ENCODE measurements at regions not wholly inside any gene's neighbourhood (a gene's known extent, or its start where the extent isn't known, plus 50 kb on each side); places are given as distances from the start of the nearest gene placed in this dataset.

DNA sequence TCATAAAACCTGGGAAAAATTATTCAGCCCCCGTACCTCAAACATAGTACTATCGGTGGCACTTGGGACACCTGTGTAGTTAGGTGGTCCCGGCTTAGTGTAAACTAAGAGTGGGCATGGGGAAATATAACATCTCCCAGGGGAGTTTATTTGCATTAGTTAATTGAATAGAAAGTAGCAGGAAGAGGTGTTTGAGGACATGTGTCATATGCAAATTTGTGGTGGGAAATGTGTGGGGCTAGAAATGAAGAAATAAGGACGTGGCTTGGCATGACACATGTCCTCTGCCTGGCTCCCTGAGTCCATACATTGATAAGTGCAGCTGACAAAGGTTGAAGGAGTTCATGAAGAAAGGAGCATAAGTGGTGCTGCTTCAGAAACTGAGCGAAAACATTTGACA, 483.6 kb downstream of the SH2D1A start:
- no peak for TF ChIP-seq PAX5 (IDR thresholded peaks at IDR 0.05; ENCODE audit: insufficient read depth, low read length, severe bottlenecking)
- no peak for TF ChIP-seq TAF1 (IDR thresholded peaks at IDR 0.05; ENCODE audit: low read depth, low read length)
- TF ChIP-seq POLR2AphosphoS5 (IDR thresholded peaks at IDR 0.05; ENCODE audit: low read depth, low read length): no peak
- TF ChIP-seq POLR2A (IDR thresholded peaks at IDR 0.05; ENCODE audit: low read depth, low read length): no peak
- no peak for TF ChIP-seq SPI1 (IDR thresholded peaks at IDR 0.05; ENCODE audit: low read depth, low read length)
- TF ChIP-seq POU2F2 (IDR thresholded peaks at IDR 0.05; ENCODE audit: low read depth, low read length): no peak
- FAIRE-seq: no peak
- DNase-seq (ENCODE audit: insufficient read length, low spot score): no peak

- TF ChIP-seq POLR2A (IDR thresholded peaks at IDR 0.05; ENCODE audit: low read depth, low read length): no peak
- no peak for TF ChIP-seq TAF1 (IDR thresholded peaks at IDR 0.05; ENCODE audit: low read depth, low read length)
- TF ChIP-seq POLR2AphosphoS5 (IDR thresholded peaks at IDR 0.05; ENCODE audit: low read depth, low read length): no peak
- TF ChIP-seq PAX5 (IDR thresholded peaks at IDR 0.05; ENCODE audit: insufficient read depth, low read length, severe bottlenecking): no peak
- TF ChIP-seq SPI1 (IDR thresholded peaks at IDR 0.05; ENCODE audit: low read depth, low read length): no peak
- no peak for TF ChIP-seq POU2F2 (IDR thresholded peaks at IDR 0.05; ENCODE audit: low read depth, low read length)
- no peak for FAIRE-seq
- DNase-seq (ENCODE audit: insufficient read length, low spot score): no peak
Measured at GRCh38 chrX:124836786-124837185, 482.9 kb upstream of the TEX13C start.

GRCh38 chrX:124842205-124842604, 477.5 kb upstream of the TEX13C start:
- no peak for TF ChIP-seq POLR2A (IDR thresholded peaks at IDR 0.05; ENCODE audit: low read depth, low read length)
- TF ChIP-seq SPI1 (IDR thresholded peaks at IDR 0.05; ENCODE audit: low read depth, low read length): no peak
- TF ChIP-seq TAF1 (IDR thresholded peaks at IDR 0.05; ENCODE audit: low read depth, low read length): no peak
- TF ChIP-seq POU2F2 (IDR thresholded peaks at IDR 0.05; ENCODE audit: low read depth, low read length): no peak
- TF ChIP-seq POLR2AphosphoS5 (IDR thresholded peaks at IDR 0.05; ENCODE audit: low read depth, low read length): no peak
- no peak for TF ChIP-seq PAX5 (IDR thresholded peaks at IDR 0.05; ENCODE audit: insufficient read depth, low read length, severe bottlenecking)
- DNase-seq (ENCODE audit: insufficient read length, low spot score) (no peak), FAIRE-seq (no peak)

GRCh38 chrX:124860736-124861135, 458.9 kb upstream of the TEX13C start:
- FAIRE-seq (no peak), DNase-seq (ENCODE audit: insufficient read length, low spot score) (no peak)
- TF ChIP-seq SPI1 (IDR thresholded peaks at IDR 0.05; ENCODE audit: low read depth, low read length) (no peak), POLR2AphosphoS5 (IDR thresholded peaks at IDR 0.05; ENCODE audit: low read depth, low read length) (no peak), PAX5 (IDR thresholded peaks at IDR 0.05; ENCODE audit: insufficient read depth, low read length, severe bottlenecking) (no peak), TAF1 (IDR thresholded peaks at IDR 0.05; ENCODE audit: low read depth, low read length) (no peak), POU2F2 (IDR thresholded peaks at IDR 0.05; ENCODE audit: low read depth, low read length) (no peak), POLR2A (IDR thresholded peaks at IDR 0.05; ENCODE audit: low read depth, low read length) (no peak)

DNA sequence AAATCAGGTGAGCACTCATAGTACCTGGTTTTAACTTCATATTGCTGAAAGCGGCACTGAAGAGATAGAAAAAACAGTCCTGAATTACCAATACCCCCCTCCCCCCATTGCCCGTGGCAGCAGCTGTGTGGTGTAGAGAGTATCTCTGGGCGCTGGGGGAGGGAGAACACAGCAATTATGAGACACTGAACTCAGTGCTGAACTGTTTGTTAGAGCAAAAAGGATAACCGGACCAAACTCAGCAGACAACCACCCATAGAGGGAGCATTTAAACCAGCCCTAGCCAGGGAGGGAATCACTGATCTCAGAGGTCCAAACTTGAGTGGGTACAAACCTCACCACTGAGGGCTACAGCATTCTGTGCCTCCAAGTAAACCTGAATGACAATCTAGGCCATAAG, 457.4 kb upstream of the TEX13C start:
- DNase-seq (ENCODE audit: insufficient read length, low spot score): no peak
- no peak for FAIRE-seq
- TF ChIP-seq POU2F2 (IDR thresholded peaks at IDR 0.05; ENCODE audit: low read depth, low read length): no peak
- TF ChIP-seq PAX5 (IDR thresholded peaks at IDR 0.05; ENCODE audit: insufficient read depth, low read length, severe bottlenecking): no peak
- TF ChIP-seq POLR2A (IDR thresholded peaks at IDR 0.05; ENCODE audit: low read depth, low read length): no peak
- TF ChIP-seq SPI1 (IDR thresholded peaks at IDR 0.05; ENCODE audit: low read depth, low read length): no peak
- no peak for TF ChIP-seq POLR2AphosphoS5 (IDR thresholded peaks at IDR 0.05; ENCODE audit: low read depth, low read length)
- TF ChIP-seq TAF1 (IDR thresholded peaks at IDR 0.05; ENCODE audit: low read depth, low read length): no peak

DNA sequence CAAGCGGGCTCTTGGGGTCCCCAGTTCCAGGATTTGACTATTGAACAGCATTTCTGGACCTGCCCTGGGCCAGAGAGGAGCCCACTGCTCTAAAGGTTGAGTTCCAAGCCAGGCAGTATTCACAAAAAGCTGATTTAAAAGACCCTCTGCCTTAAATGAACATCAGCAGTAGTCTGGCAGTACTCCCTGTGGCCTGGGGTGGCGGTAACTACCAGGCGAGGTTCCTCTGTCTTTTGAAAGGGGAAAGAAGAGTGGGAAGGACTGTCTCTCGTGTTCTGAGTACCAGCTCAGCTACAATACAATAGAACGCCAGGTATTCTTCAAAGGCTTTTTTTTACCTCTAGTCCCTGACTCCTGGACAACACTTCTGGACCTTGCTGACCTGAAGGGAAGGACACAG, 456.4 kb upstream of the TEX13C start:
- no peak for DNase-seq (ENCODE audit: insufficient read length, low spot score)
- TF ChIP-seq PAX5 (IDR thresholded peaks at IDR 0.05; ENCODE audit: insufficient read depth, low read length, severe bottlenecking): no peak
- TF ChIP-seq POLR2AphosphoS5 (IDR thresholded peaks at IDR 0.05; ENCODE audit: low read depth, low read length): no peak
- TF ChIP-seq POU2F2 (IDR thresholded peaks at IDR 0.05; ENCODE audit: low read depth, low read length): no peak
- TF ChIP-seq SPI1 (IDR thresholded peaks at IDR 0.05; ENCODE audit: low read depth, low read length): no peak
- TF ChIP-seq TAF1 (IDR thresholded peaks at IDR 0.05; ENCODE audit: low read depth, low read length): no peak
- no peak for TF ChIP-seq POLR2A (IDR thresholded peaks at IDR 0.05; ENCODE audit: low read depth, low read length)

GRCh38 chrX:124887572-124887971, 432.1 kb upstream of the TEX13C start:
- DNase-seq (ENCODE audit: insufficient read length, low spot score): no peak
- no peak for FAIRE-seq
- TF ChIP-seq POLR2AphosphoS5 (IDR thresholded peaks at IDR 0.05; ENCODE audit: low read depth, low read length): no peak
- TF ChIP-seq PAX5 (IDR thresholded peaks at IDR 0.05; ENCODE audit: insufficient read depth, low read length, severe bottlenecking): no peak
- no peak for TF ChIP-seq POLR2A (IDR thresholded peaks at IDR 0.05; ENCODE audit: low read depth, low read length)
- TF ChIP-seq POU2F2 (IDR thresholded peaks at IDR 0.05; ENCODE audit: low read depth, low read length): no peak
- TF ChIP-seq TAF1 (IDR thresholded peaks at IDR 0.05; ENCODE audit: low read depth, low read length): no peak
- no peak for TF ChIP-seq SPI1 (IDR thresholded peaks at IDR 0.05; ENCODE audit: low read depth, low read length)

More for the DNA sequence above, 456.4 kb upstream of the TEX13C start:
- no peak for FAIRE-seq

- FAIRE-seq: no peak
- TF ChIP-seq SPI1 (IDR thresholded peaks at IDR 0.05; ENCODE audit: low read depth, low read length) (no peak), POLR2AphosphoS5 (IDR thresholded peaks at IDR 0.05; ENCODE audit: low read depth, low read length) (no peak), PAX5 (IDR thresholded peaks at IDR 0.05; ENCODE audit: insufficient read depth, low read length, severe bottlenecking) (no peak), TAF1 (IDR thresholded peaks at IDR 0.05; ENCODE audit: low read depth, low read length) (no peak), POU2F2 (IDR thresholded peaks at IDR 0.05; ENCODE audit: low read depth, low read length) (no peak), POLR2A (IDR thresholded peaks at IDR 0.05; ENCODE audit: low read depth, low read length) (no peak)
- no peak for DNase-seq (ENCODE audit: insufficient read length, low spot score)
Measured at GRCh38 chrX:124895947-124896346, 423.7 kb upstream of the TEX13C start.

GRCh38 chrX:124902953-124903352, 416.7 kb upstream of the TEX13C start:
- no peak for FAIRE-seq
- TF ChIP-seq TAF1 (IDR thresholded peaks at IDR 0.05; ENCODE audit: low read depth, low read length): no peak
- no peak for TF ChIP-seq POLR2AphosphoS5 (IDR thresholded peaks at IDR 0.05; ENCODE audit: low read depth, low read length)
- no peak for TF ChIP-seq PAX5 (IDR thresholded peaks at IDR 0.05; ENCODE audit: insufficient read depth, low read length, severe bottlenecking)
- no peak for TF ChIP-seq POU2F2 (IDR thresholded peaks at IDR 0.05; ENCODE audit: low read depth, low read length)
- no peak for TF ChIP-seq POLR2A (IDR thresholded peaks at IDR 0.05; ENCODE audit: low read depth, low read length)
- TF ChIP-seq SPI1 (IDR thresholded peaks at IDR 0.05; ENCODE audit: low read depth, low read length): no peak
- no peak for DNase-seq (ENCODE audit: insufficient read length, low spot score)

GRCh38 chrX:124910611-124911010, 409.1 kb upstream of the TEX13C start:
- FAIRE-seq: no peak
- DNase-seq (ENCODE audit: insufficient read length, low spot score): no peak
- TF ChIP-seq POU2F2 (IDR thresholded peaks at IDR 0.05; ENCODE audit: low read depth, low read length) (no peak), POLR2AphosphoS5 (IDR thresholded peaks at IDR 0.05; ENCODE audit: low read depth, low read length) (no peak), SPI1 (IDR thresholded peaks at IDR 0.05; ENCODE audit: low read depth, low read length) (no peak), PAX5 (IDR thresholded peaks at IDR 0.05; ENCODE audit: insufficient read depth, low read length, severe bottlenecking) (no peak), TAF1 (IDR thresholded peaks at IDR 0.05; ENCODE audit: low read depth, low read length) (no peak), POLR2A (IDR thresholded peaks at IDR 0.05; ENCODE audit: low read depth, low read length) (no peak)

Measured in GM12891 (cell line).